GM19372 (cell line): ENCODE measurements at regions not wholly inside any gene's neighbourhood (a gene's known extent, or its start where the extent isn't known, plus 50 kb on each side); places are given as distances from the start of the nearest gene placed in this dataset.

Experiments
- ATAC-seq: cut with Tn5 transposase; IDR thresholded peaks from one replicate; pipeline ENCODE4 v1.9.1; 2021; ENCODE audit warnings: mild to moderate bottlenecking, low read depth, moderate library complexity; ENCODE audit not compliant: unreplicated experiment

DNA sequence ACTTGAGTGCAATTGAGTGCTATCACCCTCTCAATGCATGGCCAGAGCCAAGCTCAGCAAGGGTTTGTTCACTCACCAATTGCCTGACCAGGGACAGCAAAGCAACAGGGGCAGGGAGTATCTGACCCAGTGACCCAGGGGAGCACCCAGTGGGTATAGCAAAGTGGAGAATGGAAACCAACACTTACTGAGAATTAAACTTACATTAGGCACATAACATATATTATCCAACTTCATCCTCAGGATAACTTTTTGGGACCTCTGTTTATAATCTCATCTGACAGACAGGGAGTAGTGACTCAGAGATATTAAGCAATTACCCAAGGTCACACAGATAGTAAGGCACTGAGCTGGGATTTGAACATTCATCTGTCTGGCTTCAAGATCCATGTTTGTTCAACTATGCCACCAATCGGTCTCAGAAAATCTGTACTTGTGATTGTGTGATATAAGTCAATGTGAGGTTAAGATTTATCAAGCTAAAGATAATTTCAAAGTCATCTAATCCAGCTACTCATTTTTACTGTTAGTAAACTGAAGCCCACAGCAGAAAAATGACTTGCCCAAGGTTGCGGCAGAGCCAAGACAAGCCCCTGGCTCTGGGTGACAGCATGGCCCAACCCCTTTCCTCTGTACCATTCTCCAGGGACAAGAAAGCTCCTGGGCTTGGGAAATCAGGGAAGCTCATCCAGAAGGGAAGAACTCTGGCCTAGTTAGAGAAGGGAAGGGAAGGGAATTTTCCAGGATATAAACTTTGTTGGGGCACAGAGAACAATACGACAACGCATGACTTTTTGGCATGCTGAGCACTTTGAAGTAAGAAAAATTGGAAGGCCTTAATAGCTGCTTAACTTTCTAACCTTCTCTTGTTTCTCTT is 138.0 kb upstream of the SMAD3 start:
- ATAC-seq = no peak

DNA sequence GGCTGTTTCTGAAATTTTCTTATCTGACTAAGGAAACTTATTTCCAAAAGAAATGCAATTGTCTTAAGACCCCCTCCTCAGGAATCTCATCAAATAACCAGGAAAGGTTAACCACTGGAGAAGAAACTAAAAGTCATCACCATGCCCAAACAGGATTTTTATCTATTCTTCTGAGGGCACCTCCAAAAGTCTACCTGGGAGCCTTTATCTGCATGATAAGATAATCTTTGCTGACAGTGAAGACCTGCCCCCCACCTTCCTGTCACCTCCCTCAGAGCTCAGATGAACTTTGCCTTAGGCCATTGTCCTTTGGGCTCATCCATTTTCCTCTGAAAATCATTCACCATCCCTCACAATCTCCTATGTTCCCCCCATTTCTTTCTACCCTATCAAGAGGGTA is 137.3 kb upstream of the SMAD3 start:
- no peak for ATAC-seq

DNA sequence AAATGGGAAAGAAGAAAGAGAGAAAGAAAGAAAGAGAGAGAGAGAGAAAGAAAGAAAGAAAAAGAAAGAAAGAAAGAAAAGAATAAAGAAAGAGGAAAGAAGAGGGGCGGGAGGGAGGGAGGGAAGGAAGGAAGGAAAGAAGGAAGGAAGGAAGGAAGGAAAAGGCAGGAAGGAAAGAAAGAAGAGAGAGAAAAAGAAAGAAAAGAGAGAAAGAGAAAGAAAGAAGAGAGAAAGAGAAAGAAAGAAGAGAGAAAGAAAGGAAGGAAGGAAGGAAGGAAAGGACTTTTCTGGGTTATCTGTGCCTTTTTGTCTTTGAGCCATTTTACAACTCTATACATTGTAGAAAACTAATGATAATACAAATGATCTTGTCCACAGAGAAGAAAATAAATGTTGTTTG is 136.6 kb upstream of the SMAD3 start:
- ATAC-seq = no peak

DNA sequence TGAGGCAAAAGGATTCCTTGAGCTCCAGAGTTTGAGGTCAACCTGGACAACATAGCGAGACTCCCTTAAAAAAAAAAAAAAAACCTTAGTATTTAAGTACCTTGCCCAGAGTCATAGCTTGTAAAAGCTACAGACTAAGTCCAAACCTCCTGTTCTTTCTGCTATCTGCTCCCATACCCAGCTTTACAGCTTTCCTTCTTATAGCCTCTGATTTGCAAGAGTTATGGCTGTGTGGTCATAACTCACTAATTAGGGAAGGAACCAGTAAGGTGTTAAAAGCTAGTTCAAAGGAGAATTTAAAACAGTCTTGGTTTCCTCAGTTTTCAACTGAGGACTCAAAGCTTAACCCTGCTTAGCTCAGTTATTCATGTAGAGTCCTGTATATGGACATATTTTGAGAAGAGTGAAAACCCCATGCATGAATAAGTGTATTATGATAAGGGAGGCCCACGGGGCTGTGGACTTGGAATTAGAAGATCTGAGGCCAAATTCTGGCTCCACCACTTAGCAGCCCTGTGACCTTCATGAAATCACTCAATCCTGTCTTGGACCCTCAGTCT is 135.5 kb upstream of the SMAD3 start:
- no peak for ATAC-seq

DNA sequence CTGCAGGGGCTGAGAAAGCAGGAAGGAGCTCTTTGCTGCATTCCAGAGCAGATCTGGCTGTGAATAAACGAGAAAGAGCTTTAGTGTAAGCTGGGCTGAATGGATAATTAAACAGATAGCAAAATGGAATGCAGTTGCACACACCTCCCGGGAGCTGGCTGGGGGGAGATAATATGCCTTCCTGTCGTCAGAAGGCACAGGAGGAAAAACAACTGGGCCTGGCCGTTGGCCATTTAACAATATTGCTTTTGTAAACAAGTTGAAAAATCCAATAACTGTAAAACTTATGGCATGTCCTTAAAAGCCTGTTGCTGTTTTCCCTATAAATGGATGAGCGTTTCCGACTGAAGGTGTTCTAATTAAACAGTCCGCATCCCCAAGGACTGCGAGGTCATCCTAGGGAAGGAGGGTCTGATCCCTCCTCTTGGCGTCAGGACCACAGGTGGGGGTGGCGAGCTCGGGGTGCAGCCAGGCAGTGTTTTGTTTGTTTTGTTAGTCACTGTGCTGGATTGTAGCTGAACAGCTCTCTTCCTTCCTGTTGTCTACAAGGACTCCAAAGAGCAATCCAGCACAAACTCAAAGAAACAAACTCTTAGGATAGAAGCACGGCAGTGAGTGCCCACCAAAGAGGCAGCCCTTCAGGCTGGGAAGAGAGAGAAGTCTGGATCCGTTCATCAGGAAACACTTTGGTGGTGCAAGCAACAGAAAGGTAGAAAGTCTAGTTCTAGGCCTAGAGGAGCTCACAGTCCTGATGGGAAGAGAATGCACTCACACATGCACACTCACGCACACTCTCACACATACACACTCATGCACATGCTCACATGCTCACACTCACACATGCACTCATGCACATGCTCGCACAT is 133.4 kb upstream of the SMAD3 start:
- ATAC-seq = no peak

DNA sequence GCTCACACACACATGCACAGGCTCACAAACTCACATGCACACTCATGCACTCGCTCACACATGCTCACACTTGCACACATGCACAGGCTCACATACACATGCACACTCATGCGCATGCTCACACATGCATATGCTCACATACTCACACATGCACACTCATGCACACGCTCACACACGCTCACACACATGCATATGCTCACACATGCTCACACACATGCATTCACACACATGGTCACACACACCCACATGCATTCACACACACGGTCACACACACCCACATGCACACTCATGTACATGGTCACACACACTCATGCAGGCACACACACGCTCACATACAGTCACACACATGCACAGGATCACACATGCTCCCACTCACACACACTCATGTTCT is 132.8 kb upstream of the SMAD3 start:
- no peak for ATAC-seq

DNA sequence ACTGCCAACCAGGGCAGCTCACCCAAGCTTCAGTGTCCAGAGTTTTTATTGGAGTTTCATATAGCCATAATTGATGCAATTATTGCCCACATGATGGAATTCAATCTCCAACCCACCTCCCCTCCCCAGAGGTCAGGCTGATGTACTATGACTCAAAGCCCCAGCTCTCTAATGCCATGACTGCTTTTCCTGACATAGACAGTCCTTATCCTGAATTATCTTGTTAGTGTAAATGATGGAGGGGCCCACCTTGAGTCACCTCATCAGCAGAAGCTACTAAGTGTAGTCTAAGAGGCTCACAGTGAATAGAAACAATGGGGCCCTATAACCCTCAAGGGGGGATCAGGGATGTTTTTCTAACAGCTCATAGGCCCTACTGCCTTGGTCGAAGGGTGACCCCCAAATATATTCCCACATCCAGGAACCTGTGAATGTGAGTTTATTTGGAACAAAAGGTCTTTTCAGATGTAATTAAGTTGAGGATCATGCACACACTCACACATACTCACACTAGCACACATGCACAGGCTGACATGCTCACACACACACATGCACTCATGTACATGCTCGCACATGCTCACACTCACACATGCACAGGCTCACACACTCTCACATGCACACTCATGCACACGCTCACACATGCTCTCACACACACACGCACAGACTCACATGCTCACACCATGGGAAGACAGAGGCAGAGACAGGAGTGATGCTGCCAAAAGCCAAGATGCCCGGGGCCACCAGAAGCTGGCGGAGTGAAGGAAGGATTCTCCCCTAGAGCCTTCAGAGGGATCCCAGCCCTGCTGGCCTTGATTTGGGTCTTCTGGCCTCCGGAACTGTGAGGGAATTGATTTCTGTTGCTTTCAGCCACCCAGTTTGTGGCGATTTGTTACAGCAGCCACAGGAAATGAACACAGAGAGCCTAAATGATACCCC is 131.2 kb upstream of the SMAD3 start:
- no peak for ATAC-seq

DNA sequence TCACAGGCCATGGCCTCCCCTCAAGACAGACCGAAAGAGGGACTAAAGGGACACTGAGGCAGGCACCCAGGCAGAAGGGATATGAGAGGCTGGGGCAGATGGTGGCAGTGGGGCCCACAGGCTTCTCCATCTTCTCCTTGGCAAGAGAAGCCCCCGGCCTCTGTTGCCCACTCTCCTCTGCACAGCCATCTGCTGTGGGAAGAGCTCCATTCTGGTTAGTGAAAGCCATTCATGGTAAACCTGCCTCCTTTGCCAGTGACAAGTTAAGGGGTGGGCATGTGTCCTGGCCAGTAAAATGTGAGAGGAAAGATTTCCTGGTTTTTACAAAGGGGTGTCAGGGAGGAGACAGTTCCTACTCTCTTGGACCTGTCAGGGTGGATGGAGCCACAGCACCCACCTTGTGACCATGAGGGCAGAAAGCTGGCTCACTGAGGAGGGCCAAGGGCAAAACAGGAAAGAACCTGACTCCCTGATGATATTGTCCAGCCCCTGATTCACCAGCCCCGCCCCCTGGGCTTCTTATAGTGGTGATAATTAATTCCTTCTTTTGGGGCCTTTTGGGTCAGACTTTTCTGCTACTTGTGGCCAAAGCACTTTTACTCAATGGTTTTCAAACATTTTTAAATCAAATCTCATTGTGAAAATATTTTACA is 130.4 kb upstream of the SMAD3 start:
- no peak for ATAC-seq

DNA sequence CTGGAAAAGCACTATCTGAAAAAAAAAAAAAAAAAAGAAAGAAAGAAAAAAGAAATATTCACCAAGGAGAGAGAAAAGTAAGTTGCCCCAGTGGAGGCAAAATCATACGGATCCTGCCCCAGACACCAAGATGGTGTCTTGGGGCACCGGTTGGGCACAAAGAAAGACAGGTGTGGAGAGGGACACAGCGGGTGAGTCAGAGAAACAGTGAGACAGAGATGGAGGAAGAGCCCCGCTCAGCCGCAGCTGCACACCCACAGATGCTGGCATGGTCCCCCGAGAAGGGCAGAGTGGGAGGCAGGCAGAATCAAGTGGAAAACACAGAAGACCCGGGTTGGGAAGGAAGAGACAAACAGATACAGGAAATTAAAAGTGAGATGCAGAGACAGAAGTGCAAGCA is 129.7 kb upstream of the SMAD3 start:
- ATAC-seq = no peak

DNA sequence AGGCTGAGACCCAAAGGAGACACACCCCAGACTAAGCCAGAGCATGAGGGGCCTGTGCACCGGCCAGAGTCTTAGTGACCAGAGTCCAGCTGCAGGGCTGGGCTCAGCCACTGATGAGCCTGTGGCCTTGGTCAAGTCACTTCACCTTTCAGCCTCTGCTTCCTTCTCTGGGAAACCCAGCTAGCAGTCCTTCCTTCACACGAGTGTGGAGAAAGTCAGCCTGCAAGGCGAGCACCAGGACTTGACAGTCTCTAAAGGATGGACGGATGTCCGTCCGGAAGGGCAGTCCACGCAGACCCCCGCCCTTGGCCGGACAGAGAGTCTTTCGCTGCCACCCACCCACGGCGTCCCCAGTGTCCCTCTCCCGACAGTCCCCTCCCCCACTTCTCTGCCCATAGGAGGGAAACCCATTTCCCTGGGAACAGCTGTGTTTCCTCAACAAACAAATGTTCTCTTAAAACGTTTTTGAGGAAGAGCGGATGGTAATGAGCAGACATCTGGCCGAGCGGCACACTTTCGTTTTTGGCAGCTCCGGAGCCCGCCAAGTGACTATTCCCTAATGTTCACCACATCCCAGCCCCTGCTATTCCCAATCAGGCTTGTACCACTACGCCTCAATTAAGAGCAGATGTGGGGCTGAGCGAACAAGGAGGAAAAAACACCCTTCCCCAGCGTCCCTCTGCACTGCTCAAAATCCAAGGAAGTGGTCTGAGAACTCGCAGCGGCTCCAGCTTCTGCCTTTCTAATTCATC is 129.1 kb upstream of the SMAD3 start:
- ATAC-seq = no peak

DNA sequence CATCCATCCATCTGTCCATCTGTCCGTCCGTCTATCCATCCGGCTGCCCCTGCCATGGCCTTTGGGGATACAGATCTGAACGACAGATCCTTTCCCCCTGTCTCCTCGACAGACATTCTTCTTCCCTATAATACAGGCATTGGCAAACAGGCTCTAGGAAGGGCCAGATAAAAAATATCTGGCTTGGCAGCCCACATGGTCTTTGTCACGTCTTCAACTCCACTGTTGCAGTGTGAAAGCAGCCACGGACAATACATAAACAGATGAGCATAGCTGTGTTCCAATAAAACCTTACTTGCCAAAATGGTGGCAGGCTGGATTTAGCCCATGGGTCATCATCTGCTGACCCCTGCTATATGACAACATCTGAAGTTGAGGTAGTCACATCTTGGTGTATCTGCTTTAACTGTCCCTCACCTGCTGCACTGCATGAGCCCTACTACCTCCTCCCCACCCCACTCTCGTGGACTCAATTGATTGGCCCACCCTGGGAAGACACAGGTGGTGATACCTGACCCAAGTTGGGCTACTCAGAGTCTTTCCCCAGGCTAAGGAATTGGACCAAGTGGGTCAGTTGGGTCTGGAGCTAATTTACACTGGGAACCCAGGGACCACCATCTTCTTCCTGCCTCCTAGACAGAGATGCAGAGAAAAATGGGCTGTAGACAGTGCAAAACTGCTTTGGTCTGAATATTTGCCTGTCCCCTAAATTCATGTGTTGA is 128.4 kb upstream of the SMAD3 start:
- ATAC-seq = no peak

DNA sequence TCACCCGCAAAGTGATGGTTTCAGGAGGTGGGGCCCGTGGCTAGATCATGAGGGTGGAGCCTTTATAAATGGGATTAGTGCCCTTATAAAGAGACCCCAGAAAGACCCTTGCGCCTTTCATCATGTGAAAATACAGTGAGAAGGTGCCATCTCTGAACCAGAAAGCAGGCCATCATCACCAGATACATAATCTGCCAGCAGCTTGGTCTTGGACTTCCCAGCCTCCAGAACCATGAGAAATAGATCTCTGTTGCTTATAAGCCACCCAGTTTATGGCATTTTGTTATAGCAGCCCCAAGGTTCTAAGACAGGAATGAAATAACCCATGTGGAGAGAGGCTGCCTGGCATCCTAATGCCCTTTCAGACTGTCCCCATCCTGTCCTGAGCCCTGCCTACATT is 127.8 kb upstream of the SMAD3 start:
- ATAC-seq = no peak

DNA sequence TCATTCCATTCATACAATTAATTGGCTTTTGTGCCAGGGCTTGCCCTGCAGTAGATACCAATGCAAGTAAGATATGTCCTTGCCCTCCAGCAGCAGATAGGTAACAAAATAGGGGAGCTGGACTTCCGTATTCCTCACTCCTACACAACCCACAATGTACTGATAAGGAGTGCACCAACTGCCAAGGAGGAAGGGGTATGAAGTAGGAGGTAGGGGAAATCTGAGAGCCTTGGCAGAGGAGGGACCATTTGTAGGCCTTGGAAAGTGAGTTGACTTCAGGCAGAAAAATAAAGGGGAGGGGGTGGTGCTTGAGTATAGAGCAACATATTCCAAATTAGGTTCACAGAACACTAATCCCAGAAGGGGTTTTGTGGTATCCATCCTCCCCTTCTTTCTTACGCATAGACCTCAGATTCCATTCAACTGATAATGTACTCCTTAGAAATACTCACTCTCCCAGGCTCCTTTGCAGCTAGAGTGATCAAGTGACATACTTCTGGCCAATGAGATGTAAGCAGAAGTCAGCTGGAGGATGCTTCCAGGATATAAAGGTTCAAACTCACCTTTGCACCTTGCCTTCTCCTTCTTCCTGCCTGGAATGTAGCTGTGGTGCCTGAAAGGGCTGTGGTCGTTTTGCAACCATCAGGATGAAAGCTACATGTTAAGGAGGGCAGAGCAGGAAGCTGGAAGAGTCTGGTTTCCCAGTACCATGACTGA is 127.1 kb upstream of the SMAD3 start:
- no peak for ATAC-seq

DNA sequence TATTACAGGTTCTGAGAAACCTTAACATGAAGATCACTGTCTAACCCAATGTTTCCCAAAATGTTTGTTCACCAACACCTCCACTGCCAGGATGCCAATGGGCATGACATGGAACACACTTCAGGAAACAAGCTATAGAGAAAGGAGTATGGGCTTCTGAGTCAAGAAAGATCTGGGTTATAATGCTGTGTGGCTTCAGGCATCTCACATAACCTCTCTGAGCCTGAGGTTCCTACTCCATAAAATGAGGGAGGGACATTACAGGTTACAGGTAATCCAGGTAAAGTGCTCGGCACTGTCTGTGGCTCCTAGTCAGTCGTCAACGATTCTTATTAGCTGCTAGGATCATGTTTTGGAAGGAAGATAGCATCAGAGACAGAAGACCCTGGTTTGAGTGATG is 126.4 kb upstream of the SMAD3 start:
- ATAC-seq = no peak

DNA sequence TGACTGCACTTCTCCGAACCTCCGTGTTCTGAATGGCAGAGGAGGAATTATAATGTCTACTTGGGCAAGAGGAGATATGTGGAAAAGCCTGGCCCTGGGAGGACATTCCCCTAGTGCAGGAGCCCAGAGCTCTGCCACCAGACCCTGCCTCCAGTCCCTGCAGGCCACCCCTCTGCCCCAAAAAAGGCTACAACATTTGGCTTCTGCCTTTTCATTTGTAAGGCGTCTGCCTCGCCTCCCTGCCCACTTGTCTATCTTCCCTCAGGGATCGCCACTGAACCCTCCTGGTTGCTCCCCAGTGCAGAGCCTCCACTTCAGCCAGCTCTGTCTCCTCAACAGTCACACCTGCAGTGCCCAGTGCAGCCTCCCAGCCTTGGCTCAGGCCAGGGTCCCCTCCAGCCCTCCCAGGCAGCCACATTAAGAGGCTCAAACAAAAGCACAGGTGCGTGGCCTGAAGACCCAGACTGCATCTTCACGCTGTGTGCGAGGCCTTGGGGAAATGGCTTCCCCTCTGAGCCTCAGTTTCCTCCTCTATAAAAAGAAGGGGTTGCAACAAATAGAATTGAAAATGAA is 125.9 kb upstream of the SMAD3 start:
- ATAC-seq = no peak

DNA sequence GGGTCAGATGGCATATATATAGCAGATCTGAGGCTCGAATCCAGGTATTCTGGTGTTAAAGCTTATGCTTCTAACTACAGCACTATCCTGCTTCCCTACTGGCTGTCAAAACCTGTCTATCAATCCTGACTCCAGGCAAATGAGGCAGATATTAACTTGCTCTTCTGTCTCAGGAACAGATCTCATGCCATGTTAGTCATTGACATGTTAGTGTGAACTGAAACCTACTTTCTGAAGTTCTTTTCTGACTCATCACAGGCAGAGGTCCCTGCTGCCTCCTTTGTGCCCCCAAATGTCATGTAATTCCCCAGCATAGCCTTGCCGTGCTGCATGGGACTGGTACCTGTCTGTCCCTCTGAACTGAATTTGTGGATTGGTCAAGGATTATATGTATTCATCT is 125.0 kb upstream of the SMAD3 start:
- ATAC-seq = no peak

DNA sequence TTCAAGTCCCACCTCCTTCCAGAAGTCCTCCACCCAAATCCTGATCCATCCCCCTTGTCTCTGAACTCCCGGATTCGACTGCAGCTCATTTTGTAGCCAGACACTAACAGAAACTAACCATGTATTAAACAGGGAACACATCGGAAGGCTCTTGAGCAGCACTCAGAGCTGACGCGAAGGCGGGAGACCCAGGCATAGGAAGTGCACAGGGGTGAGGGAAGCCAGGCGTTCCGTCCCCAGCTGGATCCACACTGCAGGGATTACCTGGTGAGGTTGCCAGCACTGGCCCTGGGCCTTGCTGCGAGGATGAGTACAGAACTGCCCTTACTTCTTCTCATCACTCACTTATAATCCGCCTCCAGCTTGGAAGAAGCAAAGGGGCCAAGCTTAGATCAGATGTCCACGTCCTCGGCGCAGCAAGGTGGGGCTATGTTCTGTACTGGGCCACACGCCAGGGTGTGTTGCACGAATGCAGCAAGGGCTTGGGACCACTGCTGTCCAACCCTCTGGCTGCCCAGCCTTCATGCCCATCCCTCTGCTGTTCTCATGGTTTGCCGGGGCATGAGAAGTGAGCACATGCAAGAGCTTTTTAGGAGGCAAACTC is 124.2 kb upstream of the SMAD3 start:
- ATAC-seq = no peak
